ENCODE measurements at regions not wholly inside any gene's neighbourhood (a gene's known extent, or its start where the extent isn't known, plus 50 kb on each side); places are given as distances from the start of the nearest gene placed in this dataset.

DNA sequence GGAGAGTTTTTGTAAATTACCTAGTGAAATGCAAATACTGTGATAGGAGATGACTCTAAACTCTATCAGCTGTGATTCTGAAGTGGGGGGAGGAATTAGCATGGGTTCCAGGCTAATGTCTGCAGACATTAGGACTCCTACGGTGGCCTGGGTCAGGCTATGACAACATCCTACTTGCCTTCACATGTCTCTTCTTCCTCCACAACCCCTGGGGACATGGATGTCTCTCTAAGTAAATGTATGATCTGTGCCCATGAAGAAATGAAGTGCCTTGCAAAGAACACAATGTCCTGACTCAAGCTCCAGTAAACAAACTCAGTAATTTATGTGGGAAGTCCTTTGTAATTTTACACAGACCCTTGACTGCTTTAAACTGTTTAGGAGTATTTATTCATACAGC, 165.8 kb upstream of the EEF1E1 start:
- H3K9ac ChIP-seq (ENCODE audit: low read length), result no peak overlapping the region
- TF ChIP-seq EZH2phosphoT487 (IDR thresholded peaks at IDR 0.05; ENCODE audit: low read length), result no peak
- TF ChIP-seq, protein P1, sequence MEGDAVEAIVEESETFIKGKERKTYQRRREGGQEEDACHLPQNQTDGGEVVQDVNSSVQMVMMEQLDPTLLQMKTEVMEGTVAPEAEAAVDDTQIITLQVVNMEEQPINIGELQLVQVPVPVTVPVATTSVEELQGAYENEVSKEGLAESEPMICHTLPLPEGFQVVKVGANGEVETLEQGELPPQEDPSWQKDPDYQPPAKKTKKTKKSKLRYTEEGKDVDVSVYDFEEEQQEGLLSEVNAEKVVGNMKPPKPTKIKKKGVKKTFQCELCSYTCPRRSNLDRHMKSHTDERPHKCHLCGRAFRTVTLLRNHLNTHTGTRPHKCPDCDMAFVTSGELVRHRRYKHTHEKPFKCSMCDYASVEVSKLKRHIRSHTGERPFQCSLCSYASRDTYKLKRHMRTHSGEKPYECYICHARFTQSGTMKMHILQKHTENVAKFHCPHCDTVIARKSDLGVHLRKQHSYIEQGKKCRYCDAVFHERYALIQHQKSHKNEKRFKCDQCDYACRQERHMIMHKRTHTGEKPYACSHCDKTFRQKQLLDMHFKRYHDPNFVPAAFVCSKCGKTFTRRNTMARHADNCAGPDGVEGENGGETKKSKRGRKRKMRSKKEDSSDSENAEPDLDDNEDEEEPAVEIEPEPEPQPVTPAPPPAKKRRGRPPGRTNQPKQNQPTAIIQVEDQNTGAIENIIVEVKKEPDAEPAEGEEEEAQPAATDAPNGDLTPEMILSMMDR (IDR thresholded peaks at IDR 0.05; ENCODE audit: low read length), result no peak
- no peak for TF ChIP-seq EZH2 (optimal IDR thresholded peaks at IDR 0.05; ENCODE audit: low read depth, low read length)

DNA sequence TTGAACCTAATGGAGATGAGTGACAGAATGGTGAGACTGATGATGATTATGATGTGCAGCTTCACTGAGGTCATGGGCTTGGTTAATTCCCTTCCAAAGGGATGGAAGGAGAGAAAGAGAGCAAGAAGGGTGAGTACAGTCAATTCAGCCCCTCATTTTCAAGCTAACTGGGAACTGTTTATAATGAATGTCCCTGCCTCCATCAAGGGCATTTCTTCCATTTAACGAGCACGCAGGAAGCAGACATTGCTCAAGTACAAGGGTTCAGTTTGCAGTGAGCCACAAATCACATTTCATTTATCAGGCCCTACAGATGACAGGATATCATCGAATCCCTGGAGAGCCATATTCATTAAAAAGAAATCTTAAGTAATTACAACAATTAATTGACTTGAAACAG, 158.3 kb upstream of the EEF1E1 start:
- no peaks in the 10 kb centered on the region for H4K20me1 ChIP-seq (ENCODE audit: insufficient read depth, low read length)
- H3K4me2 ChIP-seq (ENCODE audit: low read depth, low read length), result no peak overlapping the region

More for the DNA sequence above, 165.8 kb upstream of the EEF1E1 start:
- Histone ChIP-seq H3K9me3 (replicated peaks; ENCODE audit: insufficient read depth, low read length) (no peaks in the 10 kb centered on the region), H3K79me2 (ENCODE audit: low read length) (no peaks in the 10 kb centered on the region), H3F3A (ENCODE audit: insufficient read depth, low read length) (no peaks in the 10 kb centered on the region), H3K4me2 (ENCODE audit: low read depth, low read length) (no peak overlapping the region), H3K27ac (ENCODE audit: low read length) (no peak overlapping the region), H3K4me3 (ENCODE audit: low read length) (no peak overlapping the region), H3K36me3 (replicated peaks; ENCODE audit: insufficient read depth, low read length) (no peaks in the 10 kb centered on the region), H4K20me1 (ENCODE audit: insufficient read depth, low read length) (no peaks in the 10 kb centered on the region), H2AFZ (ENCODE audit: low read length) (no peak overlapping the region), H3K27me3 (replicated peaks; ENCODE audit: insufficient read depth, low read length) (no peaks in the 10 kb centered on the region), H3K4me1 (ENCODE audit: low read length) (no peaks in the 10 kb centered on the region), H3K9me2 (replicated peaks; ENCODE audit: insufficient read depth, low read length) (no peaks in the 10 kb centered on the region)
- DNase-seq, result no peak

DNA sequence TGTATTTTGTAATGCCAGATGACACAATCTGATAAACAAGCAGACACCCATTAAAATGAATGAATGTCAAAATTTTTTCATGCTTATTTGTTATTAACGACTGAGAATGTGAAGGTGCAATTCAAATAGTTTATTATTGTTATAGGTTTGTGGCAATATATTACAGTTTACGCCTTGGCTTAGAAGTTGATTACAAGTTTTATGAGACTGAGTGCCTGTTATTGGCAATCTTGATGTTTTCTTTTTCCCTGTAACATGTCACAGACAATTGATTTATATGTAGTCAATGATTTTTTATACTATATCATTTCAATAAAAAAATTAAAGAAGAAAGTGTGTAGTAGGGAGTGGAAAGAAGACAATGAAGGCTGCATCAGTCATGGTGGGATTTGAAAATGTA, 144.1 kb upstream of the EEF1E1 start:
- no peak overlapping the region for H2AFZ ChIP-seq (ENCODE audit: low read length)
- H3K27ac ChIP-seq (ENCODE audit: low read length), result no peak overlapping the region
- TF ChIP-seq EZH2 (optimal IDR thresholded peaks at IDR 0.05; ENCODE audit: low read depth, low read length) (no peak), EZH2phosphoT487 (IDR thresholded peaks at IDR 0.05; ENCODE audit: low read length) (no peak)
- TF ChIP-seq, protein P1 (IDR thresholded peaks at IDR 0.05; ENCODE audit: low read length), result no peak
- H3K36me3 ChIP-seq (replicated peaks; ENCODE audit: insufficient read depth, low read length), result no peaks in the 10 kb centered on the region
- H3K9me2 ChIP-seq (replicated peaks; ENCODE audit: insufficient read depth, low read length), result no peaks in the 10 kb centered on the region
- no peaks in the 10 kb centered on the region for H3K9me3 ChIP-seq (replicated peaks; ENCODE audit: insufficient read depth, low read length)
- H3K4me2 ChIP-seq (ENCODE audit: low read depth, low read length), result no peak overlapping the region
- H3K4me1 ChIP-seq (ENCODE audit: low read length), result no peaks in the 10 kb centered on the region
- H3F3A ChIP-seq (ENCODE audit: insufficient read depth, low read length), result no peaks in the 10 kb centered on the region
- no peaks in the 10 kb centered on the region for H3K27me3 ChIP-seq (replicated peaks; ENCODE audit: insufficient read depth, low read length)
- H3K9ac ChIP-seq (ENCODE audit: low read length), result no peak overlapping the region
- H3K4me3 ChIP-seq (ENCODE audit: low read length), result no peak overlapping the region
- no peak for DNase-seq
- no peaks in the 10 kb centered on the region for H4K20me1 ChIP-seq (ENCODE audit: insufficient read depth, low read length)
- no peaks in the 10 kb centered on the region for H3K79me2 ChIP-seq (ENCODE audit: low read length)

More for the DNA sequence above, 158.3 kb upstream of the EEF1E1 start:
- Histone ChIP-seq H3K9me3 (replicated peaks; ENCODE audit: insufficient read depth, low read length) (no peaks in the 10 kb centered on the region), H3K27ac (ENCODE audit: low read length) (no peak overlapping the region), H3K79me2 (ENCODE audit: low read length) (no peaks in the 10 kb centered on the region), H3K9ac (ENCODE audit: low read length) (no peak overlapping the region), H3F3A (ENCODE audit: insufficient read depth, low read length) (no peaks in the 10 kb centered on the region), H3K36me3 (replicated peaks; ENCODE audit: insufficient read depth, low read length) (no peaks in the 10 kb centered on the region), H2AFZ (ENCODE audit: low read length) (no peak overlapping the region), H3K9me2 (replicated peaks; ENCODE audit: insufficient read depth, low read length) (no peaks in the 10 kb centered on the region), H3K4me3 (ENCODE audit: low read length) (no peak overlapping the region), H3K4me1 (ENCODE audit: low read length) (no peaks in the 10 kb centered on the region), H3K27me3 (replicated peaks; ENCODE audit: insufficient read depth, low read length) (no peaks in the 10 kb centered on the region)
- no peak for TF ChIP-seq EZH2 (optimal IDR thresholded peaks at IDR 0.05; ENCODE audit: low read depth, low read length)
- TF ChIP-seq, protein P1 (IDR thresholded peaks at IDR 0.05; ENCODE audit: low read length), result no peak
- no peak for DNase-seq
